Osteocyte (in vitro differentiated cells): ENCODE measurements at regions not wholly inside any gene's neighbourhood (a gene's known extent, or its start where the extent isn't known, plus 50 kb on each side); places are given as distances from the start of the nearest gene placed in this dataset.

Experiments used
- DNase-seq: peaks from one replicate; pipeline ENCODE4 v3.0.0; 2021; ENCODE audit warnings: mixed read lengths; ENCODE audit not compliant: unreplicated experiment; ENCODE audit errors: extremely low spot score
- H3K27ac Mint-ChIP-seq: one replicate; pipeline ENCODE4 v1.8.0; 2021; ENCODE audit warnings: mild to moderate bottlenecking, mixed read lengths; ENCODE audit not compliant: unreplicated experiment
- H3K27me3 Mint-ChIP-seq: one replicate; pipeline ENCODE4 v1.8.0; 2021; ENCODE audit warnings: mixed read lengths; ENCODE audit not compliant: unreplicated experiment
- H3K36me3 Mint-ChIP-seq: one replicate; pipeline ENCODE4 v1.8.0; 2021; ENCODE audit warnings: mixed read lengths; ENCODE audit not compliant: unreplicated experiment
- H3K4me1 Mint-ChIP-seq: one replicate; pipeline ENCODE4 v1.8.0; 2021; ENCODE audit warnings: mixed read lengths; ENCODE audit not compliant: unreplicated experiment
- H3K4me3 Mint-ChIP-seq: one replicate; pipeline ENCODE4 v1.8.0; 2021; ENCODE audit warnings: mild to moderate bottlenecking, moderate library complexity, mixed read lengths; ENCODE audit not compliant: unreplicated experiment
- H3K9me3 Mint-ChIP-seq: one replicate; pipeline ENCODE4 v1.8.0; 2021; ENCODE audit warnings: mixed read lengths; ENCODE audit not compliant: unreplicated experiment
- TF ChIP-seq, protein P1 (sequence below): fragments of 200-600 bp; sonication (generic); IDR thresholded peaks from 2 replicates; pipeline ENCODE4 v1.5.0; 2021; ENCODE audit warnings: antibody characterized with exemption, mild to moderate bottlenecking, moderate library complexity

DNA sequence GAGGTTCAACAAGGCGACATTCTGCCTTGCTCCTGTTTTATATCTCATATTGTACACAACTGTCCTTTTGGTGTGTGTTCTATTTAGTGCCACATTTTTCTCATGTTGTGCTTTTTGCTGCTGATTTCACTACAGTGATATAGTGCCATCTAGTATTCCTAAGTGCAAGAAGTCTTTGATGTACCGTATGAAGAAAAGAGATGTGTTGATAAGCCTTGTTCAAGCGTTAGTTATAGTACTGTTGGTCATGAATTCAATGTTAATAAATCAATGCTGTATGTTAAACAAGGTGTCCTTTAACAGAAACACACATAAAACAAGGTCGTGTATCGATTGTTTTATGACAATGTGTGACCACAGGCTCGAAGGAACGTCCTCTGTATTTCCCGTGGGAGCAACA, 939.4 kb downstream of the GATA3 start:
- Mint-ChIP-seq H3K4me3 (no peak overlapping the region), H3K27me3 (no peaks in the 10 kb centered on the region), H3K36me3 (no peaks in the 10 kb centered on the region), H3K27ac (no peak overlapping the region), H3K9me3 (peaks cover 14% of the 10 kb centered on the region), H3K4me1 (no peaks in the 10 kb centered on the region)
- TF ChIP-seq, protein P1, sequence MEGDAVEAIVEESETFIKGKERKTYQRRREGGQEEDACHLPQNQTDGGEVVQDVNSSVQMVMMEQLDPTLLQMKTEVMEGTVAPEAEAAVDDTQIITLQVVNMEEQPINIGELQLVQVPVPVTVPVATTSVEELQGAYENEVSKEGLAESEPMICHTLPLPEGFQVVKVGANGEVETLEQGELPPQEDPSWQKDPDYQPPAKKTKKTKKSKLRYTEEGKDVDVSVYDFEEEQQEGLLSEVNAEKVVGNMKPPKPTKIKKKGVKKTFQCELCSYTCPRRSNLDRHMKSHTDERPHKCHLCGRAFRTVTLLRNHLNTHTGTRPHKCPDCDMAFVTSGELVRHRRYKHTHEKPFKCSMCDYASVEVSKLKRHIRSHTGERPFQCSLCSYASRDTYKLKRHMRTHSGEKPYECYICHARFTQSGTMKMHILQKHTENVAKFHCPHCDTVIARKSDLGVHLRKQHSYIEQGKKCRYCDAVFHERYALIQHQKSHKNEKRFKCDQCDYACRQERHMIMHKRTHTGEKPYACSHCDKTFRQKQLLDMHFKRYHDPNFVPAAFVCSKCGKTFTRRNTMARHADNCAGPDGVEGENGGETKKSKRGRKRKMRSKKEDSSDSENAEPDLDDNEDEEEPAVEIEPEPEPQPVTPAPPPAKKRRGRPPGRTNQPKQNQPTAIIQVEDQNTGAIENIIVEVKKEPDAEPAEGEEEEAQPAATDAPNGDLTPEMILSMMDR = no peak
- DNase-seq = no peak

DNA sequence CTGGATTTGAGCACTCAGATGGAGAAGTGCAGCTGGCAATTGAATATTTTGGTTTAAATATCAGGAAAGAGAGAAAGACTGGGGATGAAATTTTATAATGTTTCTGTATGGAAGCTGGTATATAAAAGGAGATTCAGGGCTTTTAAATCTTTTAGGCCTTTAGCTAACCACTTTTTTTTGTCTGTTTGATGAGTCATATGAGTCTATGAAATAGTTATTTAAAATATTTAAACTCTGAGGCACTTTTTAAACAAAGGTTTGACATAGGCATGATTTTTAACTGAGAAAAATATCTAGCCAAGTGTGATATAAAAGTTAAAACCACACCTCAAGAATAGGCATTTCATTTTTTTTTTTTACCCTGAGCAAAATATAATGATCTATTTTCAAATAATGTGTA, 944.3 kb downstream of the GATA3 start:
- H3K27me3 Mint-ChIP-seq = no peaks in the 10 kb centered on the region
- no peak overlapping the region for H3K4me3 Mint-ChIP-seq
- H3K27ac Mint-ChIP-seq = no peak overlapping the region
- TF ChIP-seq, protein P1 = no peak
- DNase-seq = no peak
- H3K4me1 Mint-ChIP-seq = no peaks in the 10 kb centered on the region
- H3K9me3 Mint-ChIP-seq = peaks cover 14% of the 10 kb centered on the region
- H3K36me3 Mint-ChIP-seq = no peaks in the 10 kb centered on the region

DNA sequence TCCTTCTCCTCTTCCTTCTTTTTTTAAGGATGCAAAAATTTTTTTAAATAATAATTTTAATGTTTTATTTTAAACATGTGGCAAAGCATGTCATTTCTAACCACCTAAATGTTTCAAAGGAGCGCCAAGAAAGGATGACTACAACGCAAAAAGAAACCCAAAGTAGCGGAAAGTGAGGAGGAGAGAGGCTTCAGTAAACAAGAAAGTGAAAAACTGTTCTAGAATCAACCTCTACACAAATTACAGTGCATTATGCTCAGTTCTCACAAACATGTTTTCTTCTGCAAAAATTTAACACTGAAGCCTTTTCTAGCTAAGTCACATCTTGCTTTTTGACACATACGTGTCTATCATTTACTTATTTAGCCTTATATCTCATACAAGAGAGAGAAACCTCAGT, 948.6 kb downstream of the GATA3 start:
- Mint-ChIP-seq H3K27ac (no peak overlapping the region), H3K4me3 (no peak overlapping the region), H3K9me3 (peaks cover 4% of the 10 kb centered on the region), H3K4me1 (no peaks in the 10 kb centered on the region), H3K27me3 (no peaks in the 10 kb centered on the region), H3K36me3 (no peaks in the 10 kb centered on the region)
- TF ChIP-seq, protein P1 = no peak
- DNase-seq = no peak

DNA sequence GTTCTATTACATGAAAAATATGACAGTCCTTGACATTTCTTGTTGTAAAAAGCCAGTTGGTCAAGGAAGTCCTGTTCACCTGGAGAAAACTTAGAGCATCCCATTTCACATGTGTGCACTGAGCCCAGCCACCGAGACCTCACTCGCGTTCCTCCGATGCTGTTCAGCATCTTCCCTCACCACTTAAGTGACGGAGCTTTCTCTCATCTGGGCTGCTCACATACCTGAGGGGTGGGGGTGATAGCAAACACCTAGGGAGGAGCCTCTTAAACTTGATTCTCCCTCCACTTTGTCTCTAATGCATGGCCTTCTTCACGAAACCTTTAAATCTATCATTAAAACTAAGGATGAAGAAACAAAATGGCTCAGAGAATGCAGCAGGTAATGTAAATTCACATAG, 950.2 kb downstream of the GATA3 start:
- DNase-seq = no peak
- no peaks in the 10 kb centered on the region for H3K27me3 Mint-ChIP-seq
- H3K9me3 Mint-ChIP-seq = no peaks in the 10 kb centered on the region
- H3K27ac Mint-ChIP-seq = no peak overlapping the region
- H3K4me3 Mint-ChIP-seq = no peak overlapping the region
- no peaks in the 10 kb centered on the region for H3K36me3 Mint-ChIP-seq
- no peaks in the 10 kb centered on the region for H3K4me1 Mint-ChIP-seq
- TF ChIP-seq, protein P1 = no peak

DNA sequence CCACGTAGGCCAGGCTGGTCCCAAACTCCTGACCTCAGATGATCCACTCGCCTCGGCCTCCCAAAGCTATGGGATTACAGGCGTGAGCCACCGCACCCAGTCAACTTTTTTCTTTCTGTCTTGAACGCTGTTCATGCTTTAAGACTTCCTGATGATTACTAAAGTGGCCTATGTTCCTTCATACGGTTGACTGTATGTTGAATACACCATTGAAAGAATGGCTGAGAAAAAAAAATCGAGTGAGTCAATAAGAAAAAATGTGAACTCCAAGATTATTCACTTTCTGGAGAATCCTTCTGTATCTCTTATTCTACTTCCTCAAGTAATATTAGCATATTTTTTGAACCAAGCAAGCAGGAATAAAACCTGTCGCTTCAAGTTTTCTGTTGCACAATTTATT, 955.0 kb downstream of the GATA3 start:
- Mint-ChIP-seq H3K4me1 (no peaks in the 10 kb centered on the region), H3K27me3 (no peaks in the 10 kb centered on the region), H3K36me3 (no peaks in the 10 kb centered on the region), H3K4me3 (no peak overlapping the region), H3K9me3 (no peaks in the 10 kb centered on the region), H3K27ac (no peak overlapping the region)
- DNase-seq = no peak
- TF ChIP-seq, protein P1 = no peak
